Liver (tissue), 8 donors: ENCODE measurements at regions not wholly inside any gene's neighbourhood (a gene's known extent, or its start where the extent isn't known, plus 50 kb on each side); places are given as distances from the start of the nearest gene placed in this dataset.

Source experiments
- DNase-seq: peaks from one replicate; pipeline ENCODE4 v3.0.0-alpha.2; 2017; ENCODE audit warnings: low spot score
- H3K27ac ChIP-seq, 2 donors: one replicate each; pipeline ENCODE4 v1.7.0; 2013; ENCODE audit warnings: inconsistent platforms in 2 of 2, low read length in 2 of 2, control low read depth in 1 of 2, low read depth in 1 of 2, mild to moderate bottlenecking in 1 of 2
- H3K27me3 ChIP-seq, 4 donors: one replicate each; pipeline versions ENCODE4 v1.6.1 to v1.7.0; 2013; ENCODE audit warnings: low read length in 3 of 4, inconsistent platforms in 1 of 4, mild to moderate bottlenecking in 1 of 4, moderate library complexity in 1 of 4; ENCODE audit not compliant: control insufficient read depth in 4 of 4, insufficient read depth in 4 of 4
- H3K36me3 ChIP-seq, 4 donors: one replicate each; pipeline versions ENCODE4 v1.6.1 to v1.7.0; 2013; ENCODE audit warnings: low read length in 3 of 4, mild to moderate bottlenecking in 3 of 4, low read depth in 1 of 4, moderate library complexity in 1 of 4; ENCODE audit not compliant: control insufficient read depth in 4 of 4, insufficient read depth in 3 of 4
- H3K4me1 ChIP-seq, 4 donors: one replicate each; pipeline versions ENCODE4 v1.6.1 to v1.7.0; 2013; ENCODE audit warnings: low read length in 3 of 4, mild to moderate bottlenecking in 3 of 4, moderate library complexity in 1 of 4; ENCODE audit not compliant: control insufficient read depth in 4 of 4, insufficient read depth in 4 of 4
- H3K4me3 ChIP-seq, 3 donors: one replicate each; pipeline versions ENCODE4 v1.6.1 to v1.7.0; 2013; ENCODE audit warnings: low read length in 3 of 3, control low read depth in 1 of 3, low read depth in 1 of 3, mild to moderate bottlenecking in 1 of 3
- H3K9ac ChIP-seq, 2 donors: one replicate each; pipeline ENCODE4 v1.7.0; 2013; ENCODE audit warnings: low read length in 2 of 2, mild to moderate bottlenecking in 2 of 2, moderate library complexity in 2 of 2, control low read depth in 1 of 2, low read depth in 1 of 2
- H3K9me3 ChIP-seq, 4 donors: one replicate each; pipeline versions ENCODE4 v1.6.1 to v1.7.0; 2013; ENCODE audit warnings: low read length in 3 of 4; ENCODE audit not compliant: control insufficient read depth in 4 of 4
- ATF3 ChIP-seq: IDR thresholded peaks from 2 replicates; pipeline ENCODE4 v1.6.1; 2016; ENCODE audit warnings: antibody characterized with exemption
- CTCF ChIP-seq: fragments of 150-350 bp; IDR thresholded peaks from 2 replicates; pipeline ENCODE4 v1.5.1; 2017; ENCODE audit warnings: improper control_type of control experiment, low read depth, low read length; ENCODE audit not compliant: missing input control
- EGR1 ChIP-seq, 2 donors: IDR thresholded peaks; 2 replicates each; pipeline ENCODE4 v1.6.1; 2016 to 2018; ENCODE audit warnings: antibody characterized with exemption in 2 of 2, low read depth in 2 of 2
- FOXA1 ChIP-seq: IDR thresholded peaks from 2 replicates; pipeline ENCODE4 v1.6.1; 2016; ENCODE audit warnings: antibody characterized with exemption
- FOXA2 ChIP-seq: IDR thresholded peaks from 2 replicates; pipeline ENCODE4 v1.6.1; 2016; ENCODE audit warnings: antibody characterized with exemption
- GABPA ChIP-seq, 2 donors: IDR thresholded peaks in 1 of 2; conservative IDR thresholded peaks in 1 of 2; 2 replicates each; pipeline ENCODE4 v1.6.1; 2016; ENCODE audit warnings: antibody characterized with exemption in 2 of 2, mild to moderate bottlenecking in 1 of 2, moderate library complexity in 1 of 2
- HNF4A ChIP-seq, 2 donors: conservative IDR thresholded peaks; 2 replicates each; pipeline ENCODE4 v1.6.1; 2016; ENCODE audit warnings: antibody characterized with exemption in 2 of 2, mild to moderate bottlenecking in 2 of 2
- HNF4G ChIP-seq: IDR thresholded peaks from 2 replicates; pipeline ENCODE4 v1.6.1; 2016; ENCODE audit warnings: antibody characterized with exemption
- JUND ChIP-seq, 2 donors: IDR thresholded peaks; 2 replicates each; pipeline ENCODE4 v1.6.1; 2016; ENCODE audit warnings: antibody characterized with exemption in 2 of 2
- NR2F2 ChIP-seq: IDR thresholded peaks from 2 replicates; pipeline ENCODE4 v1.6.1; 2016; ENCODE audit warnings: antibody characterized with exemption
- RAD21 ChIP-seq, 2 donors: IDR thresholded peaks; 2 replicates each; pipeline ENCODE4 v1.6.1; 2016; ENCODE audit warnings: antibody characterized with exemption in 2 of 2, mild to moderate bottlenecking in 2 of 2
- RXRA ChIP-seq, 2 donors: IDR thresholded peaks; 2 replicates each; pipeline ENCODE4 v1.6.1; 2017 to 2018; ENCODE audit warnings: antibody characterized with exemption in 2 of 2, mild to moderate bottlenecking in 1 of 2
- SP1 ChIP-seq: IDR thresholded peaks from 2 replicates; pipeline ENCODE4 v1.6.1; 2018; ENCODE audit warnings: antibody characterized with exemption, mild to moderate bottlenecking
- TAF1 ChIP-seq: conservative IDR thresholded peaks from 2 replicates; pipeline ENCODE4 v1.6.1; 2016; ENCODE audit warnings: antibody characterized with exemption, mild to moderate bottlenecking
- YY1 ChIP-seq: IDR thresholded peaks from 2 replicates; pipeline ENCODE4 v1.6.1; 2016; ENCODE audit warnings: antibody characterized with exemption, mild to moderate bottlenecking
- ZBTB33 ChIP-seq: IDR thresholded peaks from 2 replicates; pipeline ENCODE4 v1.6.1; 2016; ENCODE audit warnings: antibody characterized with exemption
- WGBS: extraction: QIAGEN DNeasy Blood & Tissue Kit; methylation state at CpG from one replicate; pipeline ENCODE4 v1.1.7; 2013; 5-methylcytosine and 5-hydroxymethylcytosine counted together
- TF ChIP-seq, protein P1 (sequence below): IDR thresholded peaks from 2 replicates; pipeline ENCODE4 v1.6.1; 2016; ENCODE audit warnings: antibody characterized with exemption, mild to moderate bottlenecking
- TF ChIP-seq, protein P2 (sequence below): IDR thresholded peaks from 2 replicates; pipeline ENCODE4 v1.6.1; 2016; ENCODE audit warnings: antibody characterized with exemption
- donor health status: healthy.
- donor health status: healthy.
- donor health status: healthy.
- donor health status: healthy.
- donor health status: healthy.

- Histone ChIP-seq H3K9ac (no peak overlapping the region), H3K4me3 (no peak overlapping the region), H3K9me3 (no peaks in the 10 kb centered on the region), H3K27me3 (no peaks in the 10 kb centered on the region), H3K27ac (no peak overlapping the region), H3K4me1 (peaks cover 0 to 3% (median 0%) of the 10 kb centered on the region in 4 donors), H3K36me3 (no peaks in the 10 kb centered on the region)
- DNase-seq, result no peak
- TF ChIP-seq CTCF (no peak), YY1 (no peak), GABPA (IDR thresholded peaks at IDR 0.05 in 1 of 2, conservative IDR thresholded peaks at IDR 0.05 in 1 of 2) (no peak), EGR1 (IDR thresholded peaks at IDR 0.05; ENCODE audit: low read depth in 2 of 2) (no peak)
- TF ChIP-seq, protein P1, sequence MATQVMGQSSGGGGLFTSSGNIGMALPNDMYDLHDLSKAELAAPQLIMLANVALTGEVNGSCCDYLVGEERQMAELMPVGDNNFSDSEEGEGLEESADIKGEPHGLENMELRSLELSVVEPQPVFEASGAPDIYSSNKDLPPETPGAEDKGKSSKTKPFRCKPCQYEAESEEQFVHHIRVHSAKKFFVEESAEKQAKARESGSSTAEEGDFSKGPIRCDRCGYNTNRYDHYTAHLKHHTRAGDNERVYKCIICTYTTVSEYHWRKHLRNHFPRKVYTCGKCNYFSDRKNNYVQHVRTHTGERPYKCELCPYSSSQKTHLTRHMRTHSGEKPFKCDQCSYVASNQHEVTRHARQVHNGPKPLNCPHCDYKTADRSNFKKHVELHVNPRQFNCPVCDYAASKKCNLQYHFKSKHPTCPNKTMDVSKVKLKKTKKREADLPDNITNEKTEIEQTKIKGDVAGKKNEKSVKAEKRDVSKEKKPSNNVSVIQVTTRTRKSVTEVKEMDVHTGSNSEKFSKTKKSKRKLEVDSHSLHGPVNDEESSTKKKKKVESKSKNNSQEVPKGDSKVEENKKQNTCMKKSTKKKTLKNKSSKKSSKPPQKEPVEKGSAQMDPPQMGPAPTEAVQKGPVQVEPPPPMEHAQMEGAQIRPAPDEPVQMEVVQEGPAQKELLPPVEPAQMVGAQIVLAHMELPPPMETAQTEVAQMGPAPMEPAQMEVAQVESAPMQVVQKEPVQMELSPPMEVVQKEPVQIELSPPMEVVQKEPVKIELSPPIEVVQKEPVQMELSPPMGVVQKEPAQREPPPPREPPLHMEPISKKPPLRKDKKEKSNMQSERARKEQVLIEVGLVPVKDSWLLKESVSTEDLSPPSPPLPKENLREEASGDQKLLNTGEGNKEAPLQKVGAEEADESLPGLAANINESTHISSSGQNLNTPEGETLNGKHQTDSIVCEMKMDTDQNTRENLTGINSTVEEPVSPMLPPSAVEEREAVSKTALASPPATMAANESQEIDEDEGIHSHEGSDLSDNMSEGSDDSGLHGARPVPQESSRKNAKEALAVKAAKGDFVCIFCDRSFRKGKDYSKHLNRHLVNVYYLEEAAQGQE, result no peak
- TF ChIP-seq, protein P2, sequence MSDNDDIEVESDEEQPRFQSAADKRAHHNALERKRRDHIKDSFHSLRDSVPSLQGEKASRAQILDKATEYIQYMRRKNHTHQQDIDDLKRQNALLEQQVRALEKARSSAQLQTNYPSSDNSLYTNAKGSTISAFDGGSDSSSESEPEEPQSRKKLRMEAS, result no peak
- WGBS, result 72% methylated on average over 10 of the region's 10 CpGs
Measured at GRCh38 chr6:14912226-14912625, 333.6 kb upstream of the JARID2 start.

- DNase-seq, result no peak
- WGBS, result 91% methylated on average over 2 of the region's 2 CpGs
- no peaks in the 10 kb centered on the region for H3K27me3 ChIP-seq
- no peak overlapping the region for H3K9ac ChIP-seq
- peaks cover 0 to 3% (median 0%) of the 10 kb centered on the region in 4 donors for H3K4me1 ChIP-seq
- H3K27ac ChIP-seq, result no peak overlapping the region
- H3K36me3 ChIP-seq, result no peaks in the 10 kb centered on the region
- TF ChIP-seq FOXA1 (no peak), FOXA2 (no peak), RXRA (IDR thresholded peaks at IDR 0.05) (no peak), RAD21 (IDR thresholded peaks at IDR 0.05) (no peak), ATF3 (no peak), GABPA (IDR thresholded peaks at IDR 0.05 in 1 of 2, conservative IDR thresholded peaks at IDR 0.05 in 1 of 2) (no peak), HNF4A (conservative IDR thresholded peaks at IDR 0.05) (no peak), JUND (IDR thresholded peaks at IDR 0.05) (no peak), SP1 (no peak), EGR1 (IDR thresholded peaks at IDR 0.05; ENCODE audit: low read depth in 2 of 2) (no peak), CTCF (no peak), NR2F2 (no peak), TAF1 (no peak), HNF4G (no peak), ZBTB33 (no peak)
- TF ChIP-seq, protein P2, result no peak
- TF ChIP-seq, protein P1, result no peak
- no peaks in the 10 kb centered on the region for H3K9me3 ChIP-seq
- no peak overlapping the region for H3K4me3 ChIP-seq
Measured at GRCh38 chr6:14912706-14913105, 333.2 kb upstream of the JARID2 start.
